NOMO-1 treated with DMSO at 0.1 percent for 48 hours (cell line): ENCODE measurements at regions not wholly inside any gene's neighbourhood (a gene's known extent, or its start where the extent isn't known, plus 50 kb on each side); places are given as distances from the start of the nearest gene placed in this dataset.

Experiments
- DNase-seq: peaks from one replicate; lab custom pipeline; 2025; ENCODE audit not compliant: unreplicated experiment; lab: John Stamatoyannopoulos, UW

DNA sequence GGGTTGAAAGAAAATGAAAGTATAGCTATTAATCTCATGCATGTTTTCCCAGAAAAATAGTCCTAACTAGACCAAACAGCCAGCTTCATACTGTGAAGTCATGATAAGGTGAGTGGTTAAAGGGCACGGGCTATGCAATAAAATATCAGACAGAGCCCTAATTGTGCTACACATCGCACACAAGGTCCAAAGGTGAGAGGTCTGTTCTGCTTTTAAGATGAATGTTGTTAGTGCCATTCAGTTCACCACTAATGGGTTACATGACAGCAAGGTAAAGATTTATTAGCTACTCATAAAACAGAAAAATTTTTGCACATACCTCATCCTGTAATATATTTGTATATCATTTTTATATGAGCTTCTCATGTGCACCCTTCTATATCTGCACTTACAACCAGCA, 105.0 kb upstream of the STK17B start:
- DNase-seq = peak; percentile 29

DNA sequence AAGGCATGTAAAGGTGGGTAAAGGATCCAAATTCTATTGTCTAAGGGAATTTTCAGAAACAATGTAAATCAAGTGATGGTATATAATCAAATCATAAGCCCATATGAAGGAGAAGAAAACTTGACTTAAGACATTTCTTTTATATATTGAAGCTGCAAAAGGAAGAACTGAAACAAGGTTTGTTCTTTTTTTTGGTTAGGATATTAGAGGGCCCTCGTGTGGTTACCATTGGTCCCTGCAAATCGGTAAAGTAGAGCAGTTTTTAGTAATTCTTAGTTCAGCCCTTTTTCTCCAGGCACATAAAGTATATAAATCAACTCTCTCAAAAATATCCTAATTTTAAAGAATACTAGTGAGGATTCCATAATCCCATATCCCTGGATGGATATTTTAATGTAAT, 105.6 kb upstream of the STK17B start:
- peak; percentile 67 for DNase-seq

DNA sequence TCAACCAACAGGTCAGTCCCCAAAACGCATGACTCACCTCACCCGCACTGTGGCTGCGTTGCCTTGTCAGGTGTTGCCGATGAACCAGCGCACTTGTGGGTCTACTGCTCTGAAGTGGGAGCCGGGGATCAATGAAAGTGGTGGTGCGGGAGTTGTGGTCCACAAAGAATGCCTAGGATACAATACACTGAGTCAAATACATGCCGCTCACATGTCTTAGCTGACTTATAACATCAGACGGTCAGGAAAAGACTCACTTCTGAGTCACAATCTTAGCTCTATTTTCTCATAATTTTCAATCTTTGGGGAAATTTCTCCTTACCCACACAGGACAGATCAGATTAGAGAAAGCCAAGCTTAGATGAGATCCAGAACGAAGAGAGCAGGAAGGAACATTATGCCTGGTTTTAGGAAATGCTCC, 107.1 kb upstream of the STK17B start:
- DNase-seq = no peak

DNA sequence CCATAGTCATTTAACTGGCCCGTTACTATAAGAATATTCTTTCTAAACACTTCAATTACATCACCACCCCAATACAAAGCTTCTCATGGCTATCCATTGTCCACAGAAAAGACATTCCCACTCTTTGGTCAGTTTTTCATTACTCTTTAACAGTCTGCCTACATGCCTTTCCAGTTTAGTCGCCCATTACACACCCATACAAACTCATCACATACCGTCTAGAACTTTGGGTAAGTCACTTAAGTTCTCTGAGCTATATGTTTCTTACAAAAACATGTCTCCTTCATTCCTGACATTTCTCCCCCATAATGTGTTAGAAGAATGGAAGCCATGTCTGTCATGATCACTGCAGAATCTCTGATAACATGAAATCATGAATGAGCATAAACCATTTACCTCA, 108.2 kb upstream of the STK17B start:
- DNase-seq = no peak

DNA sequence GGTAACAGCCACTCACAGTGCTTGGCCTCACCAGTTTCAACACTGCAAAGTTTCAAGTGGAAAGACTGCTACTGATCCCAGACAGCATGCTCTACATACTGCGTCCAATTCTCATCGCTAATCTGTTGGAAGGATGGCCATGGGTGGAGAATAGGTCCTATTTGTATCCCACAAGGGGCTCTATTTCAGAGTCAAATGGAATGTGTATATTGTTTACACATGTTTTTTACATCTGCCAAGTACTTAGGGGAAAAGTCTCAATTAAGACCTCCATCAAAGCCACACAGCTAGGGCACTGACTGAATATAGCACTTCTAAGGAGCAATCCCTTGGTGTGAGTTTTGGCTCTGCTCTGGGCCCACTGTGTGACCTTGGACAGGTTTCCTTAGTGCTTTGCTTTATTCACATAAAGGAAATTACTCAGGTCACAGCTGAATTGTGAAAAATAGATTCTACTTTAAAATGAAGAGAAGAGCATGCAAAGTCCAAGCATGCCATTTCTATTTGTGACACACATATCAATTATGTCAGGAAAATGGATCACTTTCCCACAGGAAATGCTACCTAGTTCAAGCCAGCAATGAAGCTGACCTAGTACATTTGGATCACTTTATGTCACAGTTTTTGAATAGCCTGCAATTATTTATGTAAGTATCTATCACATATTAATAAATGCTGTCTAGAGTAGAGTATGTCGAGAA, 112.9 kb upstream of the STK17B start:
- DNase-seq = no peak

DNA sequence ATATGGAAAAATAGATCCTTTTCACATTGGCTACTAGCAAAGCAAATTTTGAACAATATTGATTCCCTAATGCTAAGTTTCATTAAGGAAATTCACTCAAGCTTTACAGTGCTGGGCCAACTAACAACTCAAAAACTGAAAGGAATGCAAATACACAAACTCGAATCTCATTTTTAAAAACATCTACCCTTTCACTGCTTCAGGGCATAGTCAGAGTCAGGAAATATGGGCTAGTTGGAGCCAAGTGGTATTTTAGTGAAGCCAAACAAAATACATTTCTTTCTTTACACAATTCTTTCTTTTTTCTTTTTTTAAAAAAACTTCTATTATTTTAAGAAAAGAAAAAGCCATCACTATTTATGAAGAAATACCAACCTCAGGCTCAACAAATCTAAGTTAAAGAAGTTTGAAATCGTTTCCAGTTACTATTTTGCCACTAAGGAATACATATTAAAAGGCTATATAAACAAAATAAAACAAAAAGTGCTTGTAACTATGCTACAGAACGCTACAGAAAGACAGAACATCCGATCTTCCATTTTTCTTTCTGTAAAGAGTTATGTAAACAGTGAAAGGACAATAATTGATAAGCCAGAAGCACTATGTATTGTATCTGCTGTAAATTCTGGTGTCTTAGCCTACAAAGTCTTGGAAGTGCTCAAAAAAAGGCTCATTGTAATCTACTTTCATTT, 113.6 kb upstream of the STK17B start:
- DNase-seq = no peak

DNA sequence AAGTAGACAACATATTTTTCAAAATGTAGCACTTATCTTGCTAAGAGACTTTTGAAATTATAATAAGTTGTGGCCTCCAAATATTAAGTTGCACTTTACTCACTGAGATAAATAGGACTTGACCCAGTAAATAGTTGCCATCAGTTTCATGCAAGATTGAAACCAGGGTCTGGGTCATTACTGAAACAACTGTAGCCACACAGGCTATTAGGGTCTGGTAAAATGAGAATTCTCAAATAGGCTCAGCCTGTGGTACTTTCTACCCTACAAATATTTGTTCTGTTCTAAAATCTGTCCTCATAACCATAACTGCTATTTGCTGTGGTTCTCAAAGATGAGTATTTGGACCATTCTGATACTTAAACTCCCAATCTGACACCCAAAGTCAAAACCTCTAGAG, 115.4 kb upstream of the STK17B start:
- DNase-seq = no peak

DNA sequence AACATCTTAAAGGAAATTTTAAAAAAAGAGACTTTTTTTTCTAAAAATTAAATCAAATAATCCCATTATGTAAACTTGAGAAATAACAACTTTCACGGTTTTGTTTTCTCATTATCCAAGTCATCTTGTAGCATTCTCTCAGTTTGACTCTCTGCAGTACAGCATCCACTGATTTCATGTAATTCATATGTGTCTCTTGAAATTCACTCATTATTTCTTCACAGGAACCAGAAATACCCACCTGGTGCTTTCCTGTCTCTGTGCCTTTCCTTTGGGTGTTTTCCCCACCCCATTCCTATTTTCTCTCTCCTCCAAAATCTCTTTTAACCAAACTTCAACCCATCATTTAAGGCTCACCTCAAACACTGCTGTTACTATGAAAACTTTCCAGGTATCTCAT, 116.1 kb upstream of the STK17B start:
- no peak for DNase-seq

DNA sequence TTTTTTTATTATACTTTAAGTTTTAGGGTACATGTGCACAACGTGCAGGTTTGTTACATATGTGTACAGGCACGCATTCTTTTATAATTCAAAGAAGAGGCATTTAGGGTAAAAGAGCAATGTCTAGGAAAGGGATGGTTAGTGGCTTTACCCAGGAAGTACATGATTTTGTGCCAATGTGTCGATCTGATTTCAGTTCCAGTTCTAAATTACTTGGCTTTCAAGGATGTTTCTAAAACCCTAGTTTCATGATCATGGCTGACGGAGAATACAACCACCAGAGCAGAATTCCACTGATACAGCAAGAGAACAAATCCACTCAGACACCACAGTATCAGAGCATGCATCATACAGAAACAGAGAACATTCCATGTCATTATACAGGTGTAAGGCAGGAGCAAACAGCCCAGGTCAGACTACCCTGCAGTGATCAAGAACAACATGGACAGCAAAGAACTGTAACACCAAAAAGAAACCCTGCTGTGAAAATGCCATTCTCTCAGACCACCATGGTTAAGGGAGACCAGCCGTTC, 116.7 kb upstream of the STK17B start:
- DNase-seq = no peak

DNA sequence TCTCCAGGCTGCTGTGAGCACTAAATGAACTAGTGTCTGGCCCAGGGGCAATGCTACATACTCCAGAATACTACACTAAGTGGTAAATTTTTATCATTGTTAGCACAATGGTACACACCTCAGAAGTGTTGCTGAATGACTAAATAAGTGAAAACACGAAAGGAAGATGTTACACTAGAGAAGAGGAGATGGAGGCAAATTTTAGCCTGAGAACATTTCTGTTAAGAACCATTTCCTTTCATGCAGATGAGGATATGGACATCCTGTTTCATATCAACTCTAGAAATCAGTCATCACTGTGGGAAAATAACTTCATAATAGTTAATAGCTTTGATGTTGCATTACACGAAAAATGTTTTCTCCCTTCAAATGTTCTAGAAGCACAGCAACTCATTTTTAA, 117.6 kb upstream of the STK17B start:
- DNase-seq = no peak

DNA sequence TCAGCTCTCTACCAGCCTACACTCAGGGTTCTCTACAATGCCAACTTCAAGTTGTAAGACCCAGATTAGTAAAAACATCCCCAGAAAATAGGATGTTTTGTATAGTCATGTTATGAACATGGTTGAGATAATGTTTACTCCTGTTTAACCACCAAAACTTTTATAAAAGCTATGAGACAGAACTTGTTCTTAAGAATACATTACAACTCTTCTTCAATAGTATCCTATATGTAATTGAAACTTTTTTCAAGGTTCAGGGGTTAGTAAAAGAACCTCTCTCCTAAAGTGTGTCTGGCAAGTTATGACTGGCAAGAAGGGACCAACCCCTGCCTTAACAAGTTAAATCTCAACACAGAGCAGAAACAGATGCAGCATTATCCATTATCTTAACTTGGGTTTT, 118.8 kb upstream of the STK17B start:
- DNase-seq = no peak

DNA sequence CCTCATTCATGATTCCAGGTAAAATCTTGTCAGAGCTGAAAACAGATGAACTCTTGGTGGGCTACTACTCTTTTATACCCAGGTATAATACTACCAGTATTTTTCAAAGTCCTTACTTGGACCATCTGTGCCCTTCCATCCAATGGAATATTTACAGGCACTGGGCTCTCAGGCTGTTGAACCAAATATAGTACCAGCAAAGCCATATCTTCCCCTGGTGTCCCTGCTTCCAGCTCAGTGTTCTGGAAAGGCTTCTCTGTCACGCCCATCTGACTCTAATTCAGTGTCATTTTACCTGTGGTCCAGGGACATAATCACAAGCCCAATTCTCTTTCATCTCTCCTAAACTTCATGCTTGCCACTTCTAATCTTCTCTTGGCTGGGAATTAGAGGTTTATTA, 119.2 kb upstream of the STK17B start:
- no peak for DNase-seq

DNA sequence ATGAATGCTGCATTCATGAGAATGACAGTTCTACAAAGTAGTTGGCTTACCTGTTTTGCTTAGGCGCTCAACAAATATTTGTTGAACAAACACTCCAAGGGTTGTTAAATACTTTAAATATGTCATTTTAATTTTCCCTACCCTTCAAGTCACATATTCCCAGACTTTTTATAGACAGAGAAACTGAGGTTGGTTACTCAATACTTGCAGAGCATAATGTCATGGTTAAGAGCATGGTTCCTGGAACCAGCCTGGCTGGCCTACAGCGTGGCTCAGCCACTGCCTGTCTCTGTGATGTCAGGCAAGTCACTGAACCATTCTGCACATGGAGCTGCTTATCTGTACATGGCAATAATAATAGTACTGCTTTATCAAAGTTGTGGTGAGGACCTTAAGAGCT, 120.0 kb upstream of the STK17B start:
- DNase-seq = no peak

DNA sequence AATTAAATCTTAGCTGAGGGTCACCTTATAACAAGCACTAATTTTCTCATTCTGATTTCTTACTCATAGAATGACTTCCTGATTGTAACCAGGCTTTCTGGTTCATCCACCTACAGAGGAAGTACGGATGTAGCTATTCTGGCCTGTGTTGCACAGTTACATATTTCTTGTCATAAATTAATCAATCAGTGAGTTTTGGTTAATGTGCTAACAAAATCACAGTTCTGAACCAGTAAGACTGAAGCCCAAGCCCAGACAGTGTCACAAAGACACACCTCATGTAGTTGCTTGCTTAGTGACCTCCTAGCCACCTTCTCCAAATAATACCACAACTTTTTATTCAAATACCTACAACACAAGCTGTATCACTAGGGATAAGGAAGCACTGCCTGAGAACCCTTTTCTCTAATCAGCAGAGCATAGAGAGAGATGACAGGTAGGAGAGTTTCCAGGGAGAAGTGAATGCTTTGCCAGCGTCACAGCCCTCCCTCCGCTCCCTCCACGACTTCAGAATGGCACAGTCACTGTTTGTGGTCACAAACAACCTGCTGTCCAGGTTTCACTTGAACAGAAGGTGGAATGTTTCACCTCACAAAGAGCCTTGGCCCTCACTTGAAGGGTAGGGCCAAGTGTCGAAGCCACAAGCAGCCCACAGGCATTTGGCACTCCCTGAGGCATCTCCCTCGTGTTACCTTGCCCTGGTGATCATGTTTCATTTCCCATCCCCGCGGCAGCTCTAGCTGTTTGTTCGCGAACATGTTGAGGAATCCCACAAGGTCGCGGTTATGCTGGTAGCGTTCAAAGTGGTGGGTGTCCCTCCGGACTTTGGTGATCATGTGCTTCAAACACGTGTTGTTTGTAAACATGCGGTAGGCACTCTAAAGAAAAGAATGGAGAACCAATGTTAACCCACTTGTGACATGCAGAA, 120.8 kb upstream of the STK17B start:
- DNase-seq = peak; percentile 7

DNA sequence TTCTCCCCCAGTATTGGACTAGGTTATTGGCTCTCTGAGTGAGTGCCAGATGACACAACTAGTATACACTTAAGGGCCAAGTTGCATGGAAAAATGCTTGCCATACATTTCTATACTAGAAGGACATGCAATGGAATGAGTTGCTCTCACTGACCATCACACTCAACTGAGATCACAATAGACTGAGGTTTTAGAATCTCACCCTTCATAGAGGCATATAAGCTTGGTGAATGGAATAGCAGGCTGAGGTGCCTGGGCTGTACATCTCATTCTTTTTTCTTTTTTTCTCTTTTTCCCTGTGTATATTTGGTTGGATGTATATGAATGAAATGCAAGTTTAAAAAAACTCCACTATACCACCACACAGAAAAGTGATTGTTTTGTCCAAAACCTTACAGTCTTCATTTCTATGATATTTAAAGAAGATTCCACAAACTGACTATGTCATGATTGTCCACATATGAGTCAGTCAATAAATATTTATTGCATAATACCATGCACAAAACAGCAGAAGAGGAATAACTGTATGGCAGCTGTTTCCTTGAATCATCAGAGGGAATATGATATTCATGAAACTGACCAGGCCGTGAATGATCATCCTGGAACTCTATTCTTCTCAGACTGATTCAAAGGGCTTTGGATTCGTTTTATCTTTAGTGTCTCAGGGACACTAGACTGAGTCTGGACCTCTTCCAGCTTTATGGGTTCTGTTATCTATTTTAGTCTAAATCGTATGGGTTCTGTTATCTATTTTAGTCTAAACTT, 122.6 kb upstream of the STK17B start:
- peak; percentile 15 for DNase-seq

DNA sequence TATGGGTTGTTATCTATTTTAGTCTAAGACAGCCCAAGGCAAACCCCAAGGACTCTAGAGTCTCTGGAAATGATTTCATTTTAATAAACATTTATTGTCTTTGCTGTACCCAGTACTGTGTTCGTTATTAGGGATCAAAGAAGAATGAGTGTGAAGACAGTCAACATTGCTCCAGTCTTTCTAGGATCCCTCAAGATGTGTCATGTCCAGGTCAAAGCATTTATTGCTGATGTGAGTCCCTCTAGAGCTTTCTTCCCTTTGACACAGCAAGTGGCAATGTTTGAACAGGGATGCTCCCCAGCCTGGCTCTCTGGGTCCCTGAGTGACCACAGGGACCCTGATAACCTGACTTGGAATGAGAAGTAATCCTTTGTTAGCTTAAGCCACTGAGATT, 123.1 kb upstream of the STK17B start:
- no peak for DNase-seq

DNA sequence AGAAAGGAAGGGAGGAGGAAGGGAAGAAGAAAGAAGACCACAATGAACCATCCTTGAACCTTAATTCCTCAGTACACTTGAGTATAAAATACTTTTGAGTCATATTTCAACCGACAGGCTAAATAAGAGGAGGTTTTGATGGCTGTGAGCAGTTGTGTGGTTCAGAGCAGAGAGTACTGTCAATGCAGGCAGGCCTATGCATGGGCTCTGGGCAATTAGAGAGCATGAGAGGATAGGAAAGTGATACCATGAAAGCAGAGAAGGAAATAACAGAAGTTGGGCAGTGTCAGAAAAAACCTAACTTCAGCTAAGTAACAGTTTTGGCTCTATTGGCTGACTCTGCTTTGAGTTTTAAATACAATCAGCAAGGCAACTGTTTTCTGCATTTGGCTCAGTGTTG, 123.6 kb upstream of the STK17B start:
- no peak for DNase-seq

DNA sequence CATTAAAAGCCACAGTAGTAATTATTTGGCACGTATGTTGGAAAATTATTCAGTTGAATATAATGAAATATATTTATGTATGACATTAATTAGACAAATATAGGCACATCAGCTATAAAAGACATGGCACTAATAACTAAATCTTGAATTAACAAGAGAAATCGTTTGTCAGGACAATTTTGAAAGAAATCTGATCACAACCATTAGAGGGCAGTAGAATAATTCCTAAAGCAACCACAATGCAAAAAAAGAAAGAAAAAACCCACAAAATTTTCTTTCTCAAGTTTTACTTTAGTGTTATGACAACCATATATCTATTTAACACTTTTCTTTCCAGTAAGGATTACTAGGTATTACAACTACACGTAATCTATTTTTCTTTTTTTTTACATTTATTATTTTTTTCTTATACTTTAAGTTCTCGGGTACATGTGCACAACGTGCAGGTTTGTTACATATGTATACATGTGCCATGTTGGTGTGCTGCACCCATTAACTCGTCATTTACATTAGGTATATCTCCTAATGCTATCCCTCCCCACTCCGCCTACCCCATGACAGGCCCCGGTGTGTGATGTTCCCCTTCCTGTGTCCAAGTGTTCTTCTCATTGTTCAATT, 126.8 kb upstream of the STK17B start:
- DNase-seq = peak; percentile 23

DNA sequence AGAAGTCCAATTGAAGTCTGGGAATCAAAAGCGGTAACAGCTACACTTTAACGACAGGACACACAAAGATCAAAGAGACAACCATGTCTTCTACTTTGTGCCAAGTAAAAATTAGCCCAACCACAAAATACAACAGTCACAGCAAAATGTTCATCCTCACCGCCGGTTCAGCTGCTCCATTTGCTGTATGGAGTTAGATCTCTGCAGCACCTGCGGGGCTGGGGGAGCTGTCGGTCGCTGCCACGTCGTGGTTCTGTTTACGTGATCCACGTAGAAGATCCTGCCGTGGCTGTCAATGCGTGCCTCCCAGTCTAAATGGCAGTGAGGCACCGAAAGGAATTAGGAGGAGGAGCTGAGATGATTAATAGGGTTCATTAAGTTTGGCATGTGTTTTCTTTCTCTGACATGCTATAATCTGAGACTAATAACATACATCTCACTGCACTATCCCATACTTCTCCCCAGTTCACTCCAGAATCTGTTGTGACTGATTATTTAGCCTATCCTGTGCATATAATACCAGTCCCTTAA, 136.5 kb upstream of the STK17B start:
- no peak for DNase-seq

DNA sequence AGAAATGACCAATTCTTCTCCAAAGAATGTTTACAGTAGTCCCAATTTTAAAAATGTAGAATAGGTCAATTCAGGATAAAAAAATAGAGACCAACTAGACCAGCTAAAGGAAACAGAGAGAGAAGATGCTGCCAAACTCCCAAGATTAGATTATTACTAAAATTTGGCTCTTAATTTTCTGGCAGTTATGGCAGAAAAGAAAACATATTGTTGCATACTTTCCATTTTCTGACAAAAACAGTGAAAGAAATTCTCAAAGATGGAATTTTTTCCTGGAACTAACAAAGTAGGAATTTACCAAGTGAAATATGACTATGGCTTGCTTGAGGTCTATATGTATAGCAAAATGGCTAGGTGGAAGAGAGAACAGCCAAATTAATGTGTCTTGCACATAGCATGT, 138.3 kb upstream of the STK17B start:
- DNase-seq = no peak
